OCI-LY7 (cell line): ENCODE measurements at regions not wholly inside any gene's neighbourhood (a gene's known extent, or its start where the extent isn't known, plus 50 kb on each side); places are given as distances from the start of the nearest gene placed in this dataset.

ENCODE experiments used
- BruUV-seq: library from RNA; stranded (reverse); fragments of 400-500 nt; replicated peaks from 2 replicates; lab custom pipeline; 2021; lab: Mats Ljungman, UMichigan
- CTCF ChIA-PET: fragments of 300-600 bp; sonication (Branson Sonifier 250); formaldehyde crosslinking; loops from one replicate; lab custom pipeline; 2022; ENCODE audit warnings: antibody characterized with exemption; ENCODE audit not compliant: unreplicated experiment; lab: Charles Lee
- POLR2A ChIA-PET: fragments of 300-600 bp; sonication (Branson Sonifier 250); formaldehyde crosslinking; loops from one replicate; lab custom pipeline; 2022; ENCODE audit warnings: antibody characterized with exemption; lab: Charles Lee
- DNase-seq: peaks from one replicate; pipeline ENCODE4 v3.0.0-alpha.2; 2015; ENCODE audit warnings: low spot score
- H2AFZ ChIP-seq: fragments of 200-600 bp; sonication (generic), shearing (Covaris generic); 2 replicates; pipeline ENCODE4 v1.6.1; 2014; ENCODE audit warnings: mild to moderate bottlenecking, antibody characterized with exemption, low read length, moderate library complexity
- H3K27ac ChIP-seq: fragments of 200-600 bp; sonication (generic); 2 replicates; pipeline ENCODE4 v1.5.1; 2014; ENCODE audit warnings: mixed run types, low read depth, mild to moderate bottlenecking, moderate library complexity, low read length, inconsistent platforms; ENCODE audit not compliant: poor library complexity, severe bottlenecking
- H3K36me3 ChIP-seq: fragments of 200-600 bp; sonication (generic); 2 replicates; pipeline ENCODE4 v1.6.1; 2014; ENCODE audit warnings: mild to moderate bottlenecking, antibody characterized with exemption, low read length, moderate library complexity, mixed read lengths; ENCODE audit not compliant: insufficient read depth
- H3K4me1 ChIP-seq: fragments of 200-600 bp; sonication (generic); 2 replicates; pipeline ENCODE4 v1.5.1; 2014; ENCODE audit warnings: mild to moderate bottlenecking, low read length; ENCODE audit not compliant: insufficient read depth, poor library complexity, severe bottlenecking
- H3K4me2 ChIP-seq: fragments of 200-600 bp; sonication (generic); 2 replicates; pipeline ENCODE4 v1.6.1; 2014; ENCODE audit warnings: mild to moderate bottlenecking, low read length
- H3K4me3 ChIP-seq: fragments of 200-600 bp; sonication (generic); 2 replicates; pipeline ENCODE4 v1.5.1; 2014; ENCODE audit warnings: mild to moderate bottlenecking, low read depth, low read length; ENCODE audit not compliant: poor library complexity, severe bottlenecking
- H3K79me2 ChIP-seq: fragments of 200-600 bp; sonication (generic); 2 replicates; pipeline ENCODE4 v1.6.1; 2016; ENCODE audit warnings: low read depth, mild to moderate bottlenecking, low read length, moderate library complexity, mixed read lengths; ENCODE audit not compliant: insufficient read depth
- H3K9me2 ChIP-seq: fragments of 200-600 bp; sonication (generic); 2 replicates; pipeline ENCODE4 v1.6.1; 2016; ENCODE audit warnings: mild to moderate bottlenecking, low read length, mixed read lengths; ENCODE audit not compliant: insufficient read depth
- H3K9me3 ChIP-seq: fragments of 200-600 bp; sonication (generic); 2 replicates; pipeline ENCODE4 v1.6.1; 2014; ENCODE audit warnings: mild to moderate bottlenecking, mixed run types, low read length, mixed read lengths
- H4K20me1 ChIP-seq: fragments of 200-600 bp; sonication (generic); 2 replicates; pipeline ENCODE4 v1.6.1; 2014; ENCODE audit warnings: mild to moderate bottlenecking, antibody characterized with exemption, low read length, moderate library complexity, mixed read lengths; ENCODE audit not compliant: insufficient read depth
- EZH2phosphoT487 ChIP-seq: fragments of 200-600 bp; sonication (generic); IDR thresholded peaks from 2 replicates; pipeline ENCODE4 v1.6.1; 2018; ENCODE audit warnings: low read depth, borderline replicate concordance, mild to moderate bottlenecking, mixed run types, antibody characterized with exemption, low read length, moderate library complexity, mixed read lengths
- intact Hi-C: fragments of 100-400 bp; cut with micrococcal nuclease; formaldehyde crosslinking; loops from one replicate; pipeline ENCODE4 v1.10.0; 2022; ENCODE audit not compliant: unreplicated experiment
- TF ChIP-seq, protein P1 (sequence below): fragments of 200-600 bp; sonication (generic); conservative IDR thresholded peaks from 2 replicates; pipeline ENCODE4 v1.5.1; 2014; ENCODE audit warnings: mild to moderate bottlenecking, antibody characterized with exemption, low read length, moderate library complexity, mixed read lengths

DNA sequence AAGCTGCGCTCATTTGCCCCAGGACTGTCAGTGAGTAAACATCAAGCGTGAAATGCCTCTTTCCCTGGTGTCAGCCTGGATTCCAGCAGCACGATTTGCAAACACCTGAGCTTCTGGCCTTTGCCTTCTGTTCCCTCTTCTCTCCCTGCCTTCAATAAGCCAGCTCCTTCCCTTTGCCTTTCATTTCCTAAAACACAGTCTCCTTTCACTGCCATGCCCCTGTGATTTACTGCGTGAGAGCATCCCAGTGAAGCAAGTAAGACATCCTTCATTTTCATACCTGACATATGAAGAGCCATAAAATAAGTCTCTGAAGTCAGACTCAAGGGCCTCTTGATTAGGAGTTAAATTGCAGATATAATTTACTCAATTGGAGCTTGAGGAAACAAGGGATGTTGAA is 681.8 kb downstream of the TYW1 start:
- TF ChIP-seq EZH2phosphoT487: no peak
- TF ChIP-seq, protein P1, sequence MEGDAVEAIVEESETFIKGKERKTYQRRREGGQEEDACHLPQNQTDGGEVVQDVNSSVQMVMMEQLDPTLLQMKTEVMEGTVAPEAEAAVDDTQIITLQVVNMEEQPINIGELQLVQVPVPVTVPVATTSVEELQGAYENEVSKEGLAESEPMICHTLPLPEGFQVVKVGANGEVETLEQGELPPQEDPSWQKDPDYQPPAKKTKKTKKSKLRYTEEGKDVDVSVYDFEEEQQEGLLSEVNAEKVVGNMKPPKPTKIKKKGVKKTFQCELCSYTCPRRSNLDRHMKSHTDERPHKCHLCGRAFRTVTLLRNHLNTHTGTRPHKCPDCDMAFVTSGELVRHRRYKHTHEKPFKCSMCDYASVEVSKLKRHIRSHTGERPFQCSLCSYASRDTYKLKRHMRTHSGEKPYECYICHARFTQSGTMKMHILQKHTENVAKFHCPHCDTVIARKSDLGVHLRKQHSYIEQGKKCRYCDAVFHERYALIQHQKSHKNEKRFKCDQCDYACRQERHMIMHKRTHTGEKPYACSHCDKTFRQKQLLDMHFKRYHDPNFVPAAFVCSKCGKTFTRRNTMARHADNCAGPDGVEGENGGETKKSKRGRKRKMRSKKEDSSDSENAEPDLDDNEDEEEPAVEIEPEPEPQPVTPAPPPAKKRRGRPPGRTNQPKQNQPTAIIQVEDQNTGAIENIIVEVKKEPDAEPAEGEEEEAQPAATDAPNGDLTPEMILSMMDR: no peak
- Histone ChIP-seq H3K9me3 (no peaks in the 10 kb centered on the region), H3K4me3 (no peak overlapping the region), H3K27ac (no peak overlapping the region), H2AFZ (no peak overlapping the region), H3K4me1 (no peaks in the 10 kb centered on the region), H3K36me3 (no peaks in the 10 kb centered on the region), H3K9me2 (no peaks in the 10 kb centered on the region), H3K79me2 (no peaks in the 10 kb centered on the region), H4K20me1 (no peaks in the 10 kb centered on the region), H3K4me2 (no peak overlapping the region)
- CTCF ChIA-PET: no interaction called here
- intact Hi-C loops: no loop called here
- DNase-seq: no peak
- POLR2A ChIA-PET: no interaction called here
- BruUV-seq: no TSS peak

DNA sequence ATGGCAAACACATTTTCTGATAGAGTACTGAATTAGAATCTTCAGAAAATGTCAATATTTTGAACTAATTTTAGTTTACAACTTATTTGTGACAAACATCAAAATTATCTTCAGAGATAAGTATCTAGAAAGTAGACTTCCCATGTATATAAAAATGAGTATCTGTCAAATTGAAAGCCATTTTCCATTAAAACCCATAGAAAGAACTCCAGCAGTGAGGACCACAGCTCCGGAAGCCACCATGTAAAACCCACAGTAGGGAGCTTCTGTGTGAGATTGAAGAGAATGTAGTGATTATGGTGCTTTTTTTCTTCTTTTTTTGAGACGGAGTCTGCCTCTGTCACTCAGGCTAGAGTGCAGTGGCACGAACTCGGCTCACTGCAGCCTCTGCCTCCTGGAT is 687.0 kb downstream of the TYW1 start:
- H3K36me3 ChIP-seq: no peaks in the 10 kb centered on the region
- no peak overlapping the region for H3K4me2 ChIP-seq
- no peaks in the 10 kb centered on the region for H3K9me3 ChIP-seq
- no peaks in the 10 kb centered on the region for H3K79me2 ChIP-seq
- H3K4me1 ChIP-seq: no peaks in the 10 kb centered on the region
- H3K9me2 ChIP-seq: no peaks in the 10 kb centered on the region
- H2AFZ ChIP-seq: no peak overlapping the region
- no peak overlapping the region for H3K4me3 ChIP-seq
- DNase-seq: no peak
- H4K20me1 ChIP-seq: no peaks in the 10 kb centered on the region
- BruUV-seq: no TSS peak
- intact Hi-C loops: no loop called here
- TF ChIP-seq, protein P1: no peak
- TF ChIP-seq EZH2phosphoT487: no peak
- no peak overlapping the region for H3K27ac ChIP-seq
- POLR2A ChIA-PET: no interaction called here
- CTCF ChIA-PET: no interaction called here

DNA sequence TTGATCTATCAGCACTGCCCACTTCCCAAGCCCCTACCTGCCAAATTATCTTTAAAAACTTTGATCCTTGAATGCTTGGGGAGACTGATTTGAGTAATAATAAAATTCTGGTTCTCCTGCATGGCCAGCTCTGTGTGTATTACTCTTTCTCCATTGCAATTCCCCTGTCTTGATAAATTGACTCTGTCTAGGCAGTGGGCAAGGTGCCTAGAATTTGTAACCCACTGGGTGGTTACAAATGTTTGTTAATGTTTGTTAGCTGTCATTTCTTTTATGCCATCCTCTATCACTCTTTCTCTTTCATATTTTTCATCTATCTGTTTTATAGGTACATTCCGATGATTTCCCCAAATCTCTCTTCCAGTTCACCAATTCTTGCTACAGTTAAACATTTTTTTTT is 694.1 kb downstream of the TYW1 start:
- no peaks in the 10 kb centered on the region for H3K79me2 ChIP-seq
- no peak overlapping the region for H3K27ac ChIP-seq
- no peaks in the 10 kb centered on the region for H3K4me1 ChIP-seq
- no peak for DNase-seq
- H3K4me3 ChIP-seq: no peak overlapping the region
- POLR2A ChIA-PET: no interaction called here
- TF ChIP-seq, protein P1: no peak
- TF ChIP-seq EZH2phosphoT487: no peak
- BruUV-seq: no TSS peak
- H3K36me3 ChIP-seq: no peaks in the 10 kb centered on the region
- H4K20me1 ChIP-seq: no peaks in the 10 kb centered on the region
- intact Hi-C loops: no loop called here
- H3K4me2 ChIP-seq: no peak overlapping the region
- CTCF ChIA-PET: no interaction called here
- H2AFZ ChIP-seq: no peak overlapping the region
- no peaks in the 10 kb centered on the region for H3K9me3 ChIP-seq
- H3K9me2 ChIP-seq: no peaks in the 10 kb centered on the region
